WTC11 (cell line): ENCODE measurements at regions not wholly inside any gene's neighbourhood (a gene's known extent, or its start where the extent isn't known, plus 50 kb on each side); places are given as distances from the start of the nearest gene placed in this dataset.

Source experiments
- ATAC-seq: fragments of 200-7000 bp; cut with Tn5 transposase; 2 replicates; pipeline ENCODE4 v1.10.0; 2021; ENCODE audit warnings: mild to moderate bottlenecking, moderate library complexity
- CTCF ChIA-PET: fragments of 300-600 bp; sonication (Branson Sonifier 250); formaldehyde crosslinking; loops from one replicate; lab custom pipeline; 2021; ENCODE audit warnings: antibody characterized with exemption; lab: Charles Lee
- POLR2A ChIA-PET: fragments of 350-600 bp; sonication (Branson Sonifier 250); formaldehyde crosslinking; loops from one replicate; lab custom pipeline; 2021; ENCODE audit warnings: antibody characterized with exemption; lab: Charles Lee
- DNase-seq: peaks from one replicate; pipeline ENCODE4 v3.0.0; 2021; ENCODE audit warnings: low spot score
- H3K27ac Mint-ChIP-seq: 2 replicates; pipeline ENCODE4 v1.8.0; 2021; ENCODE audit warnings: mixed read lengths
- H3K27me3 Mint-ChIP-seq: 2 replicates; pipeline ENCODE4 v1.8.0; 2021; ENCODE audit warnings: low read depth, mild to moderate bottlenecking, moderate library complexity, mixed read lengths
- H3K36me3 Mint-ChIP-seq: 2 replicates; pipeline ENCODE4 v1.8.0; 2021; ENCODE audit warnings: mixed read lengths
- H3K4me1 Mint-ChIP-seq: 2 replicates; pipeline ENCODE4 v1.8.0; 2022; ENCODE audit warnings: mixed read lengths
- H3K4me3 Mint-ChIP-seq: 2 replicates; pipeline ENCODE4 v1.8.0; 2021; ENCODE audit warnings: mild to moderate bottlenecking, moderate library complexity, mixed read lengths
- H3K9me3 Mint-ChIP-seq: 2 replicates; pipeline ENCODE4 v1.8.0; 2021; ENCODE audit warnings: mixed read lengths
- CBFB ChIP-seq: sonication (generic); formaldehyde crosslinking; IDR thresholded peaks from 2 replicates; pipeline ENCODE4 v1.8.1; 2022; ENCODE audit warnings: mild to moderate bottlenecking, low read depth, missing genetic modification reagents
- CREM ChIP-seq: sonication (generic); formaldehyde crosslinking; IDR thresholded peaks from 2 replicates; pipeline ENCODE4 v1.8.1; 2022; ENCODE audit warnings: mild to moderate bottlenecking, missing genetic modification reagents, moderate library complexity
- ELF4 ChIP-seq: sonication (generic); formaldehyde crosslinking; IDR thresholded peaks from 2 replicates; pipeline ENCODE4 v1.8.1; 2022; ENCODE audit warnings: low read depth, mild to moderate bottlenecking, moderate library complexity, missing genetic modification reagents
- FOXJ3 ChIP-seq: sonication (generic); formaldehyde crosslinking; IDR thresholded peaks from 2 replicates; pipeline ENCODE4 v1.9.0; 2021; ENCODE audit warnings: missing genetic modification reagents, mild to moderate bottlenecking, borderline replicate concordance
- FOXP1 ChIP-seq: sonication (generic); formaldehyde crosslinking; IDR thresholded peaks from 2 replicates; pipeline ENCODE4 v1.8.0; 2022; ENCODE audit warnings: missing genetic modification reagents, mild to moderate bottlenecking, moderate library complexity, borderline replicate concordance
- GRHL2 ChIP-seq: fragments of 250-450 bp; sonication (Bioruptor Pico); IDR thresholded peaks from 2 replicates; pipeline ENCODE4 v1.8.0; 2022; ENCODE audit warnings: mild to moderate bottlenecking, moderate library complexity; ENCODE audit not compliant: insufficient replicate concordance, severe bottlenecking
- HMGA2 ChIP-seq: fragments of 250-450 bp; sonication (Bioruptor Pico); IDR thresholded peaks from 2 replicates; pipeline ENCODE4 v1.4.0; 2021; ENCODE audit warnings: mild to moderate bottlenecking, moderate library complexity
- JAZF1 ChIP-seq: fragments of 250-450 bp; sonication (Bioruptor Pico); IDR thresholded peaks from 2 replicates; pipeline ENCODE4 v1.9.0; 2021; ENCODE audit warnings: moderate library complexity, mild to moderate bottlenecking, inconsistent platforms
- NFYB ChIP-seq: sonication (generic); formaldehyde crosslinking; conservative IDR thresholded peaks from 2 replicates; pipeline ENCODE4 v1.8.0; 2022; ENCODE audit warnings: low read depth, missing genetic modification reagents
- NR1H2 ChIP-seq: sonication (generic); formaldehyde crosslinking; IDR thresholded peaks from 2 replicates; pipeline ENCODE4 v1.9.0; 2021; ENCODE audit warnings: mild to moderate bottlenecking, moderate library complexity, missing genetic modification reagents
- OVOL2 ChIP-seq: fragments of 250-450 bp; sonication (Bioruptor Pico); IDR thresholded peaks from 2 replicates; pipeline ENCODE4 v1.9.0; 2021; ENCODE audit warnings: mild to moderate bottlenecking, borderline replicate concordance
- PRRX2 ChIP-seq: fragments of 250-450 bp; sonication (Bioruptor Pico); IDR thresholded peaks from 2 replicates; pipeline ENCODE4 v1.8.0; 2021; ENCODE audit warnings: mild to moderate bottlenecking
- SOX15 ChIP-seq: fragments of 250-450 bp; sonication (Bioruptor Pico); IDR thresholded peaks from 2 replicates; pipeline ENCODE4 v1.9.0; 2021; ENCODE audit warnings: mild to moderate bottlenecking
- SP1 ChIP-seq: sonication (generic); formaldehyde crosslinking; conservative IDR thresholded peaks from 2 replicates; pipeline ENCODE4 v1.8.1; 2022; ENCODE audit warnings: missing genetic modification reagents
- TCF7 ChIP-seq: sonication (generic); formaldehyde crosslinking; IDR thresholded peaks from 2 replicates; pipeline ENCODE4 v1.8.0; 2022; ENCODE audit warnings: mild to moderate bottlenecking, low read depth, missing genetic modification reagents, moderate library complexity
- TP53 ChIP-seq: sonication (generic); formaldehyde crosslinking; IDR thresholded peaks from 2 replicates; pipeline ENCODE4 v1.8.1; 2023; ENCODE audit warnings: mild to moderate bottlenecking, missing genetic modification reagents
- ZNF138 ChIP-seq: sonication (generic); formaldehyde crosslinking; conservative IDR thresholded peaks from 2 replicates; pipeline ENCODE4 v1.8.1; 2022; ENCODE audit warnings: mild to moderate bottlenecking, moderate library complexity, missing genetic modification reagents
- ZNF396 ChIP-seq: fragments of 250-450 bp; sonication (Bioruptor Pico); IDR thresholded peaks from 2 replicates; pipeline ENCODE4 v1.8.0; 2021; ENCODE audit warnings: mild to moderate bottlenecking, moderate library complexity, borderline replicate concordance
- ZNF423 ChIP-seq: fragments of 250-450 bp; sonication (Bioruptor Pico); IDR thresholded peaks from 2 replicates; pipeline ENCODE4 v2.1.2; 2022; ENCODE audit warnings: mild to moderate bottlenecking, moderate library complexity
- TF ChIP-seq, protein P1 (sequence below): sonication (generic); formaldehyde crosslinking; IDR thresholded peaks from 2 replicates; pipeline ENCODE4 v1.8.1; 2023; ENCODE audit warnings: mild to moderate bottlenecking, missing genetic modification reagents
- TF ChIP-seq, protein P2 (sequence below): fragments of 200-600 bp; IDR thresholded peaks from 2 replicates; pipeline ENCODE4 v1.8.0; 2022; ENCODE audit warnings: antibody characterized with exemption
- TF ChIP-seq, protein P3 (sequence below): fragments of 250-450 bp; sonication (Bioruptor Pico); IDR thresholded peaks from 2 replicates; pipeline ENCODE4 v2.1.2; 2022; ENCODE audit warnings: mild to moderate bottlenecking, moderate library complexity
- TF ChIP-seq, protein P4 (sequence below): sonication (generic); formaldehyde crosslinking; IDR thresholded peaks from 2 replicates; pipeline ENCODE4 v1.8.1; 2023; ENCODE audit warnings: mild to moderate bottlenecking, missing genetic modification reagents, moderate library complexity
- TF ChIP-seq, protein P5 (sequence below): fragments of 250-450 bp; sonication (Bioruptor Pico); IDR thresholded peaks from 2 replicates; pipeline ENCODE4 v1.9.0; 2021; ENCODE audit warnings: mild to moderate bottlenecking, borderline replicate concordance
- TF ChIP-seq, protein P6 (sequence below): sonication (generic); formaldehyde crosslinking; IDR thresholded peaks from 2 replicates; pipeline ENCODE4 v1.8.1; 2022; ENCODE audit warnings: mild to moderate bottlenecking, moderate library complexity, missing genetic modification reagents
- TF ChIP-seq, protein P7 (sequence below): sonication (generic); formaldehyde crosslinking; IDR thresholded peaks from 2 replicates; pipeline ENCODE4 v1.8.1; 2022; ENCODE audit warnings: low read depth, mild to moderate bottlenecking, moderate library complexity, missing genetic modification reagents, borderline replicate concordance

DNA sequence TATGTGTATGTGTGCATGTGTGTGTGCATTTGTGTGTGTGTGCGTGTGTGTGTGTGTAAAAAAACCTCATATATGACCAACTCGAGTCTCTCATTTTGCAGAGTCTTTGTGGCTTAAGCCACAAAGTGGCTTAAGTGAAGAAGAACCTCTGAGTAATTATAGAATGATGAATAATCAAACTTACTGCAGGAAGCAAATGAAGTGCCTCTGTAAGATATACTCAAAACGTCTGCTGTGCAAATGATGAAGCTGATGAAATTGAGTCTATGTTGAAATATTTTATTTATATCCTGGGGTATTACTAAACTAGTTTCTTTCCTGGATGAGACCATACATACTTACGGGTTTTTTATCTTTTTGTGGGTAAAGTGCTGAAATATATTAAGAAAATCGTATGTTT is 1198.7 kb downstream of the PCDH7 start:
- Mint-ChIP-seq H3K27ac (no peak overlapping the region), H3K4me1 (no peaks in the 10 kb centered on the region), H3K4me3 (no peak overlapping the region), H3K36me3 (peaks cover 29% of the 10 kb centered on the region), H3K9me3 (peaks cover 48% of the 10 kb centered on the region), H3K27me3 (no peaks in the 10 kb centered on the region; the same call in 1 of the 2 replicates)
- no peak for TF ChIP-seq NR1H2 (CRISPR knock-in tag)
- no peak for TF ChIP-seq TCF7 (CRISPR knock-in tag)
- TF ChIP-seq JAZF1 (CRISPR knock-in tag): no peak
- no peak for TF ChIP-seq ELF4
- no peak for TF ChIP-seq CBFB (CRISPR knock-in tag)
- TF ChIP-seq ZNF138 (CRISPR knock-in tag): no peak
- TF ChIP-seq, protein P1, sequence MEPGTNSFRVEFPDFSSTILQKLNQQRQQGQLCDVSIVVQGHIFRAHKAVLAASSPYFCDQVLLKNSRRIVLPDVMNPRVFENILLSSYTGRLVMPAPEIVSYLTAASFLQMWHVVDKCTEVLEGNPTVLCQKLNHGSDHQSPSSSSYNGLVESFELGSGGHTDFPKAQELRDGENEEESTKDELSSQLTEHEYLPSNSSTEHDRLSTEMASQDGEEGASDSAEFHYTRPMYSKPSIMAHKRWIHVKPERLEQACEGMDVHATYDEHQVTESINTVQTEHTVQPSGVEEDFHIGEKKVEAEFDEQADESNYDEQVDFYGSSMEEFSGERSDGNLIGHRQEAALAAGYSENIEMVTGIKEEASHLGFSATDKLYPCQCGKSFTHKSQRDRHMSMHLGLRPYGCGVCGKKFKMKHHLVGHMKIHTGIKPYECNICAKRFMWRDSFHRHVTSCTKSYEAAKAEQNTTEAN (CRISPR knock-in tag): no peak
- TF ChIP-seq, protein P2, sequence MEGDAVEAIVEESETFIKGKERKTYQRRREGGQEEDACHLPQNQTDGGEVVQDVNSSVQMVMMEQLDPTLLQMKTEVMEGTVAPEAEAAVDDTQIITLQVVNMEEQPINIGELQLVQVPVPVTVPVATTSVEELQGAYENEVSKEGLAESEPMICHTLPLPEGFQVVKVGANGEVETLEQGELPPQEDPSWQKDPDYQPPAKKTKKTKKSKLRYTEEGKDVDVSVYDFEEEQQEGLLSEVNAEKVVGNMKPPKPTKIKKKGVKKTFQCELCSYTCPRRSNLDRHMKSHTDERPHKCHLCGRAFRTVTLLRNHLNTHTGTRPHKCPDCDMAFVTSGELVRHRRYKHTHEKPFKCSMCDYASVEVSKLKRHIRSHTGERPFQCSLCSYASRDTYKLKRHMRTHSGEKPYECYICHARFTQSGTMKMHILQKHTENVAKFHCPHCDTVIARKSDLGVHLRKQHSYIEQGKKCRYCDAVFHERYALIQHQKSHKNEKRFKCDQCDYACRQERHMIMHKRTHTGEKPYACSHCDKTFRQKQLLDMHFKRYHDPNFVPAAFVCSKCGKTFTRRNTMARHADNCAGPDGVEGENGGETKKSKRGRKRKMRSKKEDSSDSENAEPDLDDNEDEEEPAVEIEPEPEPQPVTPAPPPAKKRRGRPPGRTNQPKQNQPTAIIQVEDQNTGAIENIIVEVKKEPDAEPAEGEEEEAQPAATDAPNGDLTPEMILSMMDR: no peak
- TF ChIP-seq, protein P3, sequence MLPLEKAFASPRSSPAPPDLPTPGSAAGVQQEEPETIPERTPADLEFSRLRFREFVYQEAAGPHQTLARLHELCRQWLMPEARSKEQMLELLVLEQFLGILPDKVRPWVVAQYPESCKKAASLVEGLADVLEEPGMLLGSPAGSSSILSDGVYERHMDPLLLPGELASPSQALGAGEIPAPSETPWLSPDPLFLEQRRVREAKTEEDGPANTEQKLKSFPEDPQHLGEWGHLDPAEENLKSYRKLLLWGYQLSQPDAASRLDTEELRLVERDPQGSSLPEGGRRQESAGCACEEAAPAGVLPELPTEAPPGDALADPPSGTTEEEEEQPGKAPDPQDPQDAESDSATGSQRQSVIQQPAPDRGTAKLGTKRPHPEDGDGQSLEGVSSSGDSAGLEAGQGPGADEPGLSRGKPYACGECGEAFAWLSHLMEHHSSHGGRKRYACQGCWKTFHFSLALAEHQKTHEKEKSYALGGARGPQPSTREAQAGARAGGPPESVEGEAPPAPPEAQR (CRISPR knock-in tag): no peak
- TF ChIP-seq, all 79 proteins: peak for 0
- ATAC-seq: no peak
- ChIA-PET POLR2A (no interaction called here), CTCF (no interaction called here)
- DNase-seq: no peak

DNA sequence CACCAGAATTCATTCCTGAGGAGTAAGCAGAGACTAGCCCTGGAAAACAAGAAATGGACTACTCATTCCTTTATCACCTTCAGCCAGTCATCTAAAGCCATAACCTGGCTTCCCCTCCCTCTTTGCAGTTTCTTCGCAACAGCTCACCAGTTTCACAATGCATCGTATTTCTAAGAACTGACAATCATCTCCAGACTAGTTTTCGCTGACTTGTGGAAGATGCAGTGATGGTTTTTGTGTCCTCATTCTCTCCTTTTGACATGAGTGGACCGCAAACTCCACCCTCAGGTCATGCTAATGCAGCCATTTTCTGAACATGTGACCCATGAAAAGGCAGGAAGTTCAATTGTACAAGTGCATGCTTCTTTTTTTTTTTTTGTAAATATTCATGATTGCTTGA is 1203.5 kb downstream of the PCDH7 start:
- no peak for DNase-seq
- Mint-ChIP-seq H3K4me1 (no peaks in the 10 kb centered on the region), H3K27me3 (no peaks in the 10 kb centered on the region; the same call in 1 of the 2 replicates), H3K27ac (no peak overlapping the region), H3K36me3 (peaks cover 8% of the 10 kb centered on the region), H3K9me3 (peaks cover 33% of the 10 kb centered on the region), H3K4me3 (no peak overlapping the region)
- ChIA-PET POLR2A (no interaction called here), CTCF (no interaction called here)
- TF ChIP-seq SP1 (CRISPR knock-in tag) (no peak), NFYB (CRISPR knock-in tag) (no peak), ZNF138 (CRISPR knock-in tag) (no peak), FOXP1 (CRISPR knock-in tag) (no peak), ZNF396 (CRISPR knock-in tag) (no peak), SOX15 (no peak), OVOL2 (CRISPR knock-in tag) (no peak), PRRX2 (CRISPR knock-in tag) (no peak), TP53 (CRISPR knock-in tag) (no peak), JAZF1 (CRISPR knock-in tag) (no peak), FOXJ3 (CRISPR knock-in tag) (no peak), HMGA2 (CRISPR knock-in tag) (no peak), CREM (CRISPR knock-in tag) (no peak), GRHL2 (CRISPR knock-in tag) (no peak), ZNF423 (CRISPR knock-in tag) (no peak)
- TF ChIP-seq, protein P4, sequence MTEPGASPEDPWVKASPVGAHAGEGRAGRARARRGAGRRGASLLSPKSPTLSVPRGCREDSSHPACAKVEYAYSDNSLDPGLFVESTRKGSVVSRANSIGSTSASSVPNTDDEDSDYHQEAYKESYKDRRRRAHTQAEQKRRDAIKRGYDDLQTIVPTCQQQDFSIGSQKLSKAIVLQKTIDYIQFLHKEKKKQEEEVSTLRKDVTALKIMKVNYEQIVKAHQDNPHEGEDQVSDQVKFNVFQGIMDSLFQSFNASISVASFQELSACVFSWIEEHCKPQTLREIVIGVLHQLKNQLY (CRISPR knock-in tag): no peak
- TF ChIP-seq, protein P5, sequence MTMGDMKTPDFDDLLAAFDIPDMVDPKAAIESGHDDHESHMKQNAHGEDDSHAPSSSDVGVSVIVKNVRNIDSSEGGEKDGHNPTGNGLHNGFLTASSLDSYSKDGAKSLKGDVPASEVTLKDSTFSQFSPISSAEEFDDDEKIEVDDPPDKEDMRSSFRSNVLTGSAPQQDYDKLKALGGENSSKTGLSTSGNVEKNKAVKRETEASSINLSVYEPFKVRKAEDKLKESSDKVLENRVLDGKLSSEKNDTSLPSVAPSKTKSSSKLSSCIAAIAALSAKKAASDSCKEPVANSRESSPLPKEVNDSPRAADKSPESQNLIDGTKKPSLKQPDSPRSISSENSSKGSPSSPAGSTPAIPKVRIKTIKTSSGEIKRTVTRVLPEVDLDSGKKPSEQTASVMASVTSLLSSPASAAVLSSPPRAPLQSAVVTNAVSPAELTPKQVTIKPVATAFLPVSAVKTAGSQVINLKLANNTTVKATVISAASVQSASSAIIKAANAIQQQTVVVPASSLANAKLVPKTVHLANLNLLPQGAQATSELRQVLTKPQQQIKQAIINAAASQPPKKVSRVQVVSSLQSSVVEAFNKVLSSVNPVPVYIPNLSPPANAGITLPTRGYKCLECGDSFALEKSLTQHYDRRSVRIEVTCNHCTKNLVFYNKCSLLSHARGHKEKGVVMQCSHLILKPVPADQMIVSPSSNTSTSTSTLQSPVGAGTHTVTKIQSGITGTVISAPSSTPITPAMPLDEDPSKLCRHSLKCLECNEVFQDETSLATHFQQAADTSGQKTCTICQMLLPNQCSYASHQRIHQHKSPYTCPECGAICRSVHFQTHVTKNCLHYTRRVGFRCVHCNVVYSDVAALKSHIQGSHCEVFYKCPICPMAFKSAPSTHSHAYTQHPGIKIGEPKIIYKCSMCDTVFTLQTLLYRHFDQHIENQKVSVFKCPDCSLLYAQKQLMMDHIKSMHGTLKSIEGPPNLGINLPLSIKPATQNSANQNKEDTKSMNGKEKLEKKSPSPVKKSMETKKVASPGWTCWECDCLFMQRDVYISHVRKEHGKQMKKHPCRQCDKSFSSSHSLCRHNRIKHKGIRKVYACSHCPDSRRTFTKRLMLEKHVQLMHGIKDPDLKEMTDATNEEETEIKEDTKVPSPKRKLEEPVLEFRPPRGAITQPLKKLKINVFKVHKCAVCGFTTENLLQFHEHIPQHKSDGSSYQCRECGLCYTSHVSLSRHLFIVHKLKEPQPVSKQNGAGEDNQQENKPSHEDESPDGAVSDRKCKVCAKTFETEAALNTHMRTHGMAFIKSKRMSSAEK (CRISPR knock-in tag): no peak
- TF ChIP-seq, protein P6, sequence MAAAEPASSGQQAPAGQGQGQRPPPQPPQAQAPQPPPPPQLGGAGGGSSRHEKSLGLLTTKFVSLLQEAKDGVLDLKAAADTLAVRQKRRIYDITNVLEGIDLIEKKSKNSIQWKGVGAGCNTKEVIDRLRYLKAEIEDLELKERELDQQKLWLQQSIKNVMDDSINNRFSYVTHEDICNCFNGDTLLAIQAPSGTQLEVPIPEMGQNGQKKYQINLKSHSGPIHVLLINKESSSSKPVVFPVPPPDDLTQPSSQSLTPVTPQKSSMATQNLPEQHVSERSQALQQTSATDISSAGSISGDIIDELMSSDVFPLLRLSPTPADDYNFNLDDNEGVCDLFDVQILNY (CRISPR knock-in tag): no peak
- TF ChIP-seq, protein P7, sequence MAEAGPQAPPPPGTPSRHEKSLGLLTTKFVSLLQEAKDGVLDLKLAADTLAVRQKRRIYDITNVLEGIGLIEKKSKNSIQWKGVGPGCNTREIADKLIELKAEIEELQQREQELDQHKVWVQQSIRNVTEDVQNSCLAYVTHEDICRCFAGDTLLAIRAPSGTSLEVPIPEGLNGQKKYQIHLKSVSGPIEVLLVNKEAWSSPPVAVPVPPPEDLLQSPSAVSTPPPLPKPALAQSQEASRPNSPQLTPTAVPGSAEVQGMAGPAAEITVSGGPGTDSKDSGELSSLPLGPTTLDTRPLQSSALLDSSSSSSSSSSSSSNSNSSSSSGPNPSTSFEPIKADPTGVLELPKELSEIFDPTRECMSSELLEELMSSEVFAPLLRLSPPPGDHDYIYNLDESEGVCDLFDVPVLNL: no peak
- ATAC-seq: no peak
